ENCODE measurements at regions not wholly inside any gene's neighbourhood (a gene's known extent, or its start where the extent isn't known, plus 50 kb on each side); places are given as distances from the start of the nearest gene placed in this dataset.

GRCh38 chr5:91224456-91224855 lies 158.7 kb downstream of the ARRDC3 start:
- intact Hi-C loops (cut with DNase I): loop anchor here (10.0 kb wide), 1 partner anchor 50 kb away; no protein-coding TSS in a partner anchor
- no peak overlapping the region for H3K27ac ChIP-seq (ENCODE audit: low read depth in 2 of 2, low read length in 2 of 2)
- TF ChIP-seq CTCF (IDR thresholded peaks at IDR 0.05; ENCODE audit: borderline replicate concordance, extremely low read depth, insufficient read depth): no peak

GRCh38 chr5:91223886-91224285 lies 159.2 kb downstream of the ARRDC3 start:
- Histone ChIP-seq H3K9me3 (ENCODE audit: control insufficient read depth in 2 of 3, insufficient read depth in 1 of 3, low read length in 3 of 3) (no peaks in the 10 kb centered on the region), H3K9ac (ENCODE audit: low read length in 3 of 3) (no peak overlapping the region), H3K4me1 (ENCODE audit: control insufficient read depth in 2 of 3, insufficient read depth in 2 of 3, low read depth in 1 of 3, low read length in 3 of 3) (peaks cover 0 to 13% (median 0%) of the 10 kb centered on the region in 3 donors), H3K27ac (ENCODE audit: low read depth in 2 of 2, low read length in 2 of 2) (no peak overlapping the region), H3K36me3 (ENCODE audit: control insufficient read depth in 2 of 3, insufficient read depth in 3 of 3, low read length in 3 of 3) (no peaks in the 10 kb centered on the region), H3K27me3 (ENCODE audit: control insufficient read depth, insufficient read depth, low read length) (no peaks in the 10 kb centered on the region), H3K4me3 (ENCODE audit: low read length in 3 of 3) (no peak overlapping the region)
- DNase-seq (peak in 1 of 5 donors; percentile 20), FAIRE-seq (peak; percentile 46)
- no peak for TF ChIP-seq CTCF (IDR thresholded peaks at IDR 0.05; ENCODE audit: borderline replicate concordance, extremely low read depth, insufficient read depth)
- intact Hi-C loops (cut with DNase I): loop anchor here (10.0 kb wide), 1 partner anchor 51 kb away; no protein-coding TSS in a partner anchor

More at GRCh38 chr5:91224456-91224855, 158.7 kb downstream of the ARRDC3 start:
- DNase-seq: no peak
- Histone ChIP-seq H3K9ac (ENCODE audit: low read length in 3 of 3) (no peak overlapping the region), H3K36me3 (ENCODE audit: control insufficient read depth in 2 of 3, insufficient read depth in 3 of 3, low read length in 3 of 3) (no peaks in the 10 kb centered on the region), H3K27me3 (ENCODE audit: control insufficient read depth, insufficient read depth, low read length) (no peaks in the 10 kb centered on the region), H3K4me3 (ENCODE audit: low read length in 3 of 3) (no peak overlapping the region), H3K4me1 (ENCODE audit: control insufficient read depth in 2 of 3, insufficient read depth in 2 of 3, low read depth in 1 of 3, low read length in 3 of 3) (peaks cover 0 to 10% (median 0%) of the 10 kb centered on the region in 3 donors), H3K9me3 (ENCODE audit: control insufficient read depth in 2 of 3, insufficient read depth in 1 of 3, low read length in 3 of 3) (no peaks in the 10 kb centered on the region)
- no peak for FAIRE-seq

GRCh38 chr5:91222482-91222881 lies 160.6 kb downstream of the ARRDC3 start:
- intact Hi-C loops (cut with DNase I): loop anchor here (10.0 kb wide), 1 partner anchor 52 kb away; no protein-coding TSS in a partner anchor
- no peak for FAIRE-seq
- no peaks in the 10 kb centered on the region for H3K27me3 ChIP-seq (ENCODE audit: control insufficient read depth, insufficient read depth, low read length)
- no peak overlapping the region for H3K9ac ChIP-seq (ENCODE audit: low read length in 3 of 3)
- no peak overlapping the region for H3K4me3 ChIP-seq (ENCODE audit: low read length in 3 of 3)
- peaks cover 0 to 11% (median 0%) of the 10 kb centered on the region in 3 donors for H3K4me1 ChIP-seq (ENCODE audit: control insufficient read depth in 2 of 3, insufficient read depth in 2 of 3, low read depth in 1 of 3, low read length in 3 of 3)
- H3K36me3 ChIP-seq (ENCODE audit: control insufficient read depth in 2 of 3, insufficient read depth in 3 of 3, low read length in 3 of 3): no peaks in the 10 kb centered on the region
- no peaks in the 10 kb centered on the region for H3K9me3 ChIP-seq (ENCODE audit: control insufficient read depth in 2 of 3, insufficient read depth in 1 of 3, low read length in 3 of 3)
- DNase-seq: no peak
- H3K27ac ChIP-seq (ENCODE audit: low read depth in 2 of 2, low read length in 2 of 2): no peak overlapping the region
- no peak for TF ChIP-seq CTCF (IDR thresholded peaks at IDR 0.05; ENCODE audit: borderline replicate concordance, extremely low read depth, insufficient read depth)

GRCh38 chr5:91221917-91222316 lies 161.2 kb downstream of the ARRDC3 start:
- Histone ChIP-seq H3K27ac (ENCODE audit: low read depth in 2 of 2, low read length in 2 of 2) (no peak overlapping the region), H3K9me3 (ENCODE audit: control insufficient read depth in 2 of 3, insufficient read depth in 1 of 3, low read length in 3 of 3) (no peaks in the 10 kb centered on the region), H3K4me1 (ENCODE audit: control insufficient read depth in 2 of 3, insufficient read depth in 2 of 3, low read depth in 1 of 3, low read length in 3 of 3) (peaks cover 0 to 11% (median 0%) of the 10 kb centered on the region in 3 donors), H3K9ac (ENCODE audit: low read length in 3 of 3) (no peak overlapping the region), H3K27me3 (ENCODE audit: control insufficient read depth, insufficient read depth, low read length) (no peaks in the 10 kb centered on the region), H3K4me3 (ENCODE audit: low read length in 3 of 3) (no peak overlapping the region), H3K36me3 (ENCODE audit: control insufficient read depth in 2 of 3, insufficient read depth in 3 of 3, low read length in 3 of 3) (no peaks in the 10 kb centered on the region)
- TF ChIP-seq CTCF (IDR thresholded peaks at IDR 0.05; ENCODE audit: borderline replicate concordance, extremely low read depth, insufficient read depth): no peak
- no peak for FAIRE-seq
- intact Hi-C loops (cut with DNase I): loop anchor here (10.0 kb wide), 1 partner anchor 53 kb away; no protein-coding TSS in a partner anchor
- no peak for DNase-seq
